ENCODE measurements at regions not wholly inside any gene's neighbourhood (a gene's known extent, or its start where the extent isn't known, plus 50 kb on each side); places are given as distances from the start of the nearest gene placed in this dataset.
"Not testable (repeated sequence)": the region's sequence is repeated elsewhere in the genome, so short reads cannot be mapped to it uniquely, and the experiment has no call there.

DNA sequence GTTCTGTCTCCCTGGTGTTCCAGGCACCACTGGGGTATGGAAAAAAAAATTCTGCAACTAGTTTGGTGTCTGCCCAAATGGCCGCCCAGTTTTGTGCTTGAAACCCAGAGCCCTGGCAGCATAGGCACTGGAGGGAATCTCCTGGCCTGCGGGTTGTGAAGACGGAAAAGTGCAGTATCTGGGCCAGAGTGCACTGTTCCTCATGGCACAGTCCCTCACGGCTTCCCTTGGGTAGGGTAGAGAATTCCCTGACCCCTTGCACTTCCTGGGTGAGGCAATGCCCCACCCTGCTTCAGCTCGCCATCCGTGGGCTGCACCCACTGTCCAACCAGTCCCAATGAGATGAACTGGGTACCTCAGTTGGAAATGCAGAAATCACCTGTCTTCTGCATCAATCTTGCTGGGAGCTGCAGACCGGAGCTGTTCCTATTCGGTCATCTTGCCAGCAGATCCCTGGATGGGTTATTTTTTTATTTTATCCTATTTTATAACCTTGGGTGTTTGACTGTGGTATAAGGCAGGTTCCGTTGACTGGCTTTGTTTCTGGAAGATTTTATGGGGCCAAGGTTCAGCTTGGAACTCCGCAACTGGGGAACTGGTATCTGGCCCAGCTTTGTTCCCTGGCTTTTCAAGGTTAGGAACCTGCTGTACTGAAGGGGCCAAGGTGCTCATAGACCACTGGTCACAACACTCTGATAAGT lies 59.5 kb upstream of the IRAK1BP1 start:
- not testable (repeated sequence) for DNase-seq (ENCODE audit: low read depth)

DNA sequence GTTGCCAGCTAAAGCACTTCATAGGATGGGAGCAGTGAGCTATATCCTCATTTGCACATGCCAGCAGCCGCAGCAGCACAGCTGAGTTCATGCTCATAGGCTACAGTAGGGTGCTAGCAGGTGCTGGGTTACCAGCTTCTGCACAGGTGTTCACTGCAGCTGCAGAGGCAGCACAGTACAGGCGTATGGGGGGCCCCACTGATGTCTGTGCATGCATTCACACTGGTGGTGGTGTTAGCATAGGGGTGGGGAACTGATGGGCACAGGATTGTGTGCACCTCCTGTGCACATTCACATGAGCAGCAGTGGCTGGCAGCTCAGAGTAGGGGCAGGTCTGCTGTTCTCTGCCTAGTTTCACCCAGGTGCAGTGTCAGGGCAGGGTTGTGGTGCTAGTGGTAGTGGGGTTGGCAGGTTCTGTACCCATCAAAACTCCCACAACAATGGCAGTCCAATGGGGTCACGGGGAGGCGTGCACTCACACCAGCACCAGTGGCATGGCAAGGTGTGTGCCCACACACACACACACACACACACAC lies 58.9 kb upstream of the IRAK1BP1 start:
- DNase-seq (ENCODE audit: low read depth), result no peak

DNA sequence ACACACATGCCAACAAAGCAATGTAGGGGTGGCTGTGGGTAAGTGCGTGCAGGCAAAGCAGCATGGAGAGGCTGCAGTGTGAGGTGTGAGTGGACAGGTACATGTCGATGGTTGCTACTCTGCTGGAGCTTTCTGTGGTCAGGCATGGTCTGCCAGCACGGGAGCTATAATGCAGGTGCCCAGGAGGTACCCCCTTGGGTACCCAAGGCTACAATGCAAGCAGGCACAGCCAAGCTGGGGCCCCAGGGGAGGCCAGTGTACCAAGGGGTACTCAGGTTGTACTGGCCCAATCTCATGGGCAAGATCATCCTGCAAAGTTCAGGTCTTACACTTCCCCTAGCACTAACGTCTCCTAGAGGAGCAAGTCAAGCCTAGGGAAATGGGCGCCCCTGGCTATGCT lies 58.4 kb upstream of the IRAK1BP1 start:
- no peak for DNase-seq (ENCODE audit: low read depth)

DNA sequence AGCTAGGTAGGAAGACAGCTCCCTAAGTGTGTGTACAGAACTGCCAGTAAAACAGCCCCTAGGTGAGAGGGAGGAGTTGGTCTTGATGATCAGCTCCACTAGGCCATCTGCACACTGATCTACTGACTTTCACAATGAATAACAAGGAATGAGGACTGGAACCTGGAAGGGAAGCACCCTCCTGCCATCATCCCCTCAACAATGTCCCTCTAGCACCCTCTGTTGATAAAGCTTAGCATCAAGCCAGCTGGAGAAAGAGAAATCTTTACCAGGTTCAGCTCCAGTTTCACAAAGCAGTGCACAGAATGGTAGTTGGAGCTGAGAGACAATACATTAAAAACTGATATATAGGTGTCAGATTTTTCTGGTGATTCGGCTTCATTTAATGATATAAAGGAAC lies 57.2 kb upstream of the IRAK1BP1 start:
- peak; percentile 8 for DNase-seq (ENCODE audit: low read depth)

DNA sequence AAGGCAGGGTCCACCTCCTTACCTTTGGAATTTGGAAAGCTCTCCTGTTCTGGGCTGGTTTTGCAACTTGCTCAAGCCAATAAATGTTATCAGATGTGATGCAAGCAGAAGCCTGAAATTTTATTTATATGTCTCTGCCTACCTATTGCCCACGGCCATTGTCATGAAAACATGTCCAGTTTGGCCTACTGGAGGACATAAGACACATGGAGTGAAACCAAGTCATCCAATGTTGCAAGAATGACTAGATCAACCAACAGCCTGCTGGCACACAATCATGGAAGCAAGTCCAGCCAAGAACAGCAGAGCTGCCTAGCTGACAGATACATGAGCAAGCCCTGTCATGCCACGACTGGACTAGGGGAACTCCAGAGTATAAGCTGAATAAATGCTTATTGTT lies 56.7 kb upstream of the IRAK1BP1 start:
- DNase-seq (ENCODE audit: low read depth), result peak; percentile 22
